Duodenal mucosa (tissue), 2 donors: ENCODE measurements at regions not wholly inside any gene's neighbourhood (a gene's known extent, or its start where the extent isn't known, plus 50 kb on each side); places are given as distances from the start of the nearest gene placed in this dataset.

Experiments used
- H3K27ac ChIP-seq: one replicate; pipeline ENCODE4 v1.7.0; 2013; ENCODE audit warnings: low read depth, low read length
- H3K27me3 ChIP-seq, 2 donors: one replicate each; pipeline ENCODE4 v1.7.0; 2013; ENCODE audit warnings: low read length in 2 of 2, control low read depth in 1 of 2; ENCODE audit not compliant: insufficient read depth in 2 of 2, control insufficient read depth in 1 of 2
- H3K36me3 ChIP-seq, 2 donors: one replicate each; pipeline ENCODE4 v1.7.0; 2013; ENCODE audit warnings: low read length in 2 of 2, control low read depth in 1 of 2; ENCODE audit not compliant: insufficient read depth in 2 of 2, control insufficient read depth in 1 of 2
- H3K4me1 ChIP-seq, 2 donors: one replicate each; pipeline ENCODE4 v1.7.0; 2013; ENCODE audit warnings: low read length in 2 of 2, control low read depth in 1 of 2; ENCODE audit not compliant: insufficient read depth in 2 of 2, control insufficient read depth in 1 of 2
- H3K4me3 ChIP-seq, 2 donors: one replicate each; pipeline ENCODE4 v1.7.0; 2013; ENCODE audit warnings: low read length in 2 of 2, low read depth in 1 of 2
- H3K9ac ChIP-seq, 2 donors: one replicate each; pipeline ENCODE4 v1.7.0; 2013; ENCODE audit warnings: low read length in 2 of 2, low read depth in 1 of 2
- H3K9me3 ChIP-seq, 2 donors: one replicate each; pipeline ENCODE4 v1.7.0; 2013; ENCODE audit warnings: low read length in 2 of 2, control low read depth in 1 of 2; ENCODE audit not compliant: control insufficient read depth in 1 of 2

GRCh38 chr2:10215393-10215935, 87.2 kb upstream of the HPCAL1 start:
- no peak overlapping the region for H3K9ac ChIP-seq
- H3K27ac ChIP-seq, result no peak overlapping the region

DNA sequence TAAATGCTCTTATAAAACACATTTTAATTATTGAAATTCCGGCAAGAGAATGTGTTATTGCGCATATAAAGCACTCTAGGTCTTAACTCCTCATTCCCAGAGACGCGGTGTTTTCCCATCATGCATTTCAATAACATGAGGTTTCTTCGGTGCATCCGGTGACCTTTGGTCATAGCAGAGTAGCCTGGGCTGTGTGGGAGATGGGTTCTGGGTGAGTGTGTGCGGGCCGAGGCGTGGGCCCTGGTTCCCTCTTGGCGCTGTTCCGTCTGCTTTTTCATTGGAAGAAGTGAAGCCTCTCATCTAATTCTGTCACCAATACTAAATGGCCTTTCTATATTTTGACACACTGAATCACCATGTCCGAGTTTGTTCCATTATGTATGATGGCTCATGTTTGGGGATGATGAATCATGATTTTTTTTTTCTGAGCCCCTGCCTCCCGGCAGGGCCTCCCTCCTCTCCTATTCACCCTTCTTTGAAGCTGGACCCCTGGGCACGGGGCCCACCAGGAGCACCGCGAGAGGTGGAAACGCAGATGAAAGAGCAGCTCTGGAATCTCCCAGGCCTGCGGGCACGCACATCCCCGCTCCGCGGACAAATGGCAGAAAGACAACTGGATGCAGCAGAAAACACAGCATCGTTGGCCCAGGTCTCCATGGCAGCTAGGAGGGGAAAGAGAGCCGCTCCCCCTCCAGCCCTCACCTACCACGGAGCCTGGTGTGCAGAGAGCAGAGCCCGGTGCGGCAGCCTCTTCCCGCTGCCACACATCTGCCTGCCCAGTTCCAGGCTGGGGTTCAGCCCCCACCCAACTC, 85.8 kb upstream of the HPCAL1 start:
- H3K4me1 ChIP-seq, result no peaks in the 10 kb centered on the region
- H3K4me3 ChIP-seq, result no peak overlapping the region
- no peaks in the 10 kb centered on the region for H3K27me3 ChIP-seq
- H3K9ac ChIP-seq, result no peak overlapping the region
- no peaks in the 10 kb centered on the region for H3K9me3 ChIP-seq
- no peak overlapping the region for H3K27ac ChIP-seq
- no peaks in the 10 kb centered on the region for H3K36me3 ChIP-seq

More at GRCh38 chr2:10215393-10215935, 87.2 kb upstream of the HPCAL1 start:
- no peaks in the 10 kb centered on the region for H3K4me1 ChIP-seq
- no peaks in the 10 kb centered on the region for H3K36me3 ChIP-seq
- no peak overlapping the region for H3K4me3 ChIP-seq
- no peaks in the 10 kb centered on the region for H3K9me3 ChIP-seq
- no peaks in the 10 kb centered on the region for H3K27me3 ChIP-seq

- Histone ChIP-seq H3K4me1 (no peaks in the 10 kb centered on the region), H3K9me3 (no peaks in the 10 kb centered on the region), H3K4me3 (no peak overlapping the region), H3K27me3 (no peaks in the 10 kb centered on the region), H3K36me3 (no peaks in the 10 kb centered on the region), H3K27ac (no peak overlapping the region), H3K9ac (no peak overlapping the region)
Measured at GRCh38 chr2:10217489-10218435, 84.9 kb upstream of the HPCAL1 start.

GRCh38 chr2:10220045-10220901, 82.4 kb upstream of the HPCAL1 start:
- Histone ChIP-seq H3K9me3 (no peaks in the 10 kb centered on the region), H3K4me3 (no peak overlapping the region), H3K36me3 (no peaks in the 10 kb centered on the region), H3K27ac (no peak overlapping the region), H3K4me1 (peaks cover 0 to 7% of the 10 kb centered on the region in 2 donors), H3K9ac (no peak overlapping the region), H3K27me3 (no peaks in the 10 kb centered on the region)

DNA sequence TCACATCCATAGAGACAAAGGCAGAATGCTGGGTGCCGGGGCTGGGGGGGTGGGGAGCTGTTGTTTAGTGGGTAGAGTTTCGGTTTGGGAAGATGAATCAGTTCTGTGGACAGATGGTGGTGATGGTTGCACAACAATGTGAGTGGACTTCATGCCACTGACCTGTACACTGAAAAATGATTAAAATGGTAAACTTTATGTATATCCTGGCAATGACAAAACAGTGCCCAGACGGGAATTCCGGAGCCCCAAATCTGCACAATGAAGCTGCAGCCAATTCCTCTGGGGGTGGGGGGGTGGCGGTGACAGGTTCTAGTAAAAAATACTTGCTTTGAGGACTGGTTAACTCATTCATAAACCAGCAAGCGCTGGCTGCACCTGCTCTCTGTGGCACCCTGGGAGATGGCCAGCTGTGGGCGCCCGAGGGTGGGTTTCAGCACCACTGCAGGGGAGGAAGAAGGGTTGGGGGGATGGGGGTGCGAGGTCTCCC, 81.8 kb upstream of the HPCAL1 start:
- H3K9ac ChIP-seq, result no peak overlapping the region
- H3K27ac ChIP-seq, result no peak overlapping the region
- peaks cover 2 to 14% of the 10 kb centered on the region in 2 donors for H3K4me1 ChIP-seq
- H3K9me3 ChIP-seq, result no peaks in the 10 kb centered on the region
- no peak overlapping the region for H3K4me3 ChIP-seq
- H3K36me3 ChIP-seq, result no peaks in the 10 kb centered on the region
- no peaks in the 10 kb centered on the region for H3K27me3 ChIP-seq

DNA sequence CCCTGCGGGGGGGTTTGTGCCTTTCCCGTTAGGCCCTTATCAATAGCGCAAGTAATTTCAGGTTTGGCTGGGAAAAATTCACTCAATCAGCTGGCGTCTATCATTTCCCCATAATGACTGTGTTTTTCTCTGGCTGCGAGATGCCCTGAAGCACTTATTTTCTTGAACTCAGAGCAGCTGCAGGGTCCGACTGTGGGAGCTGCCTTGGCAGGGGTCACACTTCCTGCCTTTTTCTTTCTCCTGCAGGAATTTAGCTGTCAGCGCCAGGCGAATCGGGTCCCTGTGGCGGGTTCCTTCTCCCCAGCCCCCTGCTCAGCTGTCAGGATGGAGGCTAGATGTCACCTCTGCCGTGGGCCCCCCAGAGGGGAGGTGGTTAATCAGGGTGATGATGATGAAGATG, 81.3 kb upstream of the HPCAL1 start:
- Histone ChIP-seq H3K4me3 (no peak overlapping the region), H3K9ac (no peak overlapping the region), H3K9me3 (no peaks in the 10 kb centered on the region), H3K27me3 (no peaks in the 10 kb centered on the region), H3K27ac (no peak overlapping the region), H3K36me3 (no peaks in the 10 kb centered on the region), H3K4me1 (peaks cover 7 to 19% of the 10 kb centered on the region in 2 donors)

GRCh38 chr2:10221976-10222870, 80.5 kb upstream of the HPCAL1 start:
- Histone ChIP-seq H3K36me3 (no peaks in the 10 kb centered on the region), H3K4me3 (no peak overlapping the region), H3K4me1 (peaks cover 12 to 26% of the 10 kb centered on the region in 2 donors), H3K27me3 (no peaks in the 10 kb centered on the region), H3K9me3 (no peaks in the 10 kb centered on the region), H3K9ac (no peak overlapping the region), H3K27ac (no peak overlapping the region)

- Histone ChIP-seq H3K9ac (no peak overlapping the region), H3K27ac (no peak overlapping the region), H3K36me3 (no peaks in the 10 kb centered on the region), H3K4me1 (peaks cover 22 to 35% of the 10 kb centered on the region in 2 donors), H3K27me3 (no peaks in the 10 kb centered on the region), H3K9me3 (no peaks in the 10 kb centered on the region), H3K4me3 (no peak overlapping the region)
Measured at GRCh38 chr2:10223471-10223870, 79.2 kb upstream of the HPCAL1 start.
